ENCODE measurements at regions not wholly inside any gene's neighbourhood (a gene's known extent, or its start where the extent isn't known, plus 50 kb on each side); places are given as distances from the start of the nearest gene placed in this dataset.

- intact Hi-C loops (cut with DNase I; ENCODE audit: low total_unique reads) = no loop called here
- no peak overlapping the region for H3K4me3 ChIP-seq
- no peak for TF ChIP-seq POLR2A (IDR thresholded peaks at IDR 0.05)
- no peak for TF ChIP-seq CTCF (IDR thresholded peaks at IDR 0.05)
- H3K36me3 ChIP-seq = no peaks in the 10 kb centered on the region
- DNase-seq = no peak
- H3K9me3 ChIP-seq = no peaks in the 10 kb centered on the region
- H3K27ac ChIP-seq = no peak overlapping the region
- no peaks in the 10 kb centered on the region for H3K27me3 ChIP-seq
- H3K4me1 ChIP-seq = no peaks in the 10 kb centered on the region
Measured at GRCh38 chr7:19972876-19973275, 199.5 kb upstream of the TMEM196 start.

- intact Hi-C loops (cut with DNase I; ENCODE audit: low total_unique reads) = no loop called here
- H3K27me3 ChIP-seq = no peaks in the 10 kb centered on the region
Measured at GRCh38 chr7:19971956-19972355, 198.5 kb upstream of the TMEM196 start.

GRCh38 chr7:19970514-19970913, 197.1 kb upstream of the TMEM196 start:
- Histone ChIP-seq H3K4me1 (no peaks in the 10 kb centered on the region), H3K27me3 (no peaks in the 10 kb centered on the region), H3K9me3 (no peaks in the 10 kb centered on the region), H3K4me3 (no peak overlapping the region), H3K27ac (peak overlapping the region in 1 of 2 donors; percentile 28), H3K36me3 (no peaks in the 10 kb centered on the region)
- intact Hi-C loops (cut with DNase I; ENCODE audit: low total_unique reads) = no loop called here
- DNase-seq = no peak
- no peak for TF ChIP-seq POLR2A (IDR thresholded peaks at IDR 0.05)
- TF ChIP-seq CTCF (IDR thresholded peaks at IDR 0.05) = no peak

More at GRCh38 chr7:19971956-19972355, 198.5 kb upstream of the TMEM196 start:
- no peak for TF ChIP-seq CTCF (IDR thresholded peaks at IDR 0.05)
- no peak for TF ChIP-seq POLR2A (IDR thresholded peaks at IDR 0.05)
- H3K27ac ChIP-seq = no peak overlapping the region
- H3K4me3 ChIP-seq = no peak overlapping the region
- DNase-seq = no peak
- H3K36me3 ChIP-seq = no peaks in the 10 kb centered on the region
- H3K9me3 ChIP-seq = no peaks in the 10 kb centered on the region
- H3K4me1 ChIP-seq = no peaks in the 10 kb centered on the region

GRCh38 chr7:19969859-19970493, 196.6 kb upstream of the TMEM196 start:
- Histone ChIP-seq H3K4me1 (no peaks in the 10 kb centered on the region), H3K27me3 (no peaks in the 10 kb centered on the region), H3K4me3 (no peak overlapping the region), H3K9me3 (no peaks in the 10 kb centered on the region), H3K36me3 (no peaks in the 10 kb centered on the region), H3K27ac (peak overlapping the region in 1 of 2 donors; percentile 28)
- no peak for DNase-seq
- intact Hi-C loops (cut with DNase I; ENCODE audit: low total_unique reads) = no loop called here
- TF ChIP-seq POLR2A (IDR thresholded peaks at IDR 0.05) (no peak), CTCF (IDR thresholded peaks at IDR 0.05) (no peak)

GRCh38 chr7:19964246-19964645, 190.8 kb upstream of the TMEM196 start:
- Histone ChIP-seq H3K4me1 (no peaks in the 10 kb centered on the region), H3K27me3 (no peaks in the 10 kb centered on the region), H3K4me3 (no peak overlapping the region), H3K9me3 (no peaks in the 10 kb centered on the region), H3K36me3 (no peaks in the 10 kb centered on the region), H3K27ac (no peak overlapping the region)
- TF ChIP-seq CTCF (IDR thresholded peaks at IDR 0.05) = no peak
- no peak for TF ChIP-seq POLR2A (IDR thresholded peaks at IDR 0.05)
- no peak for DNase-seq
- intact Hi-C loops (cut with DNase I; ENCODE audit: low total_unique reads) = no loop called here
